Upper lobe of left lung (tissue), 6 donors: ENCODE measurements at regions not wholly inside any gene's neighbourhood (a gene's known extent, or its start where the extent isn't known, plus 50 kb on each side); places are given as distances from the start of the nearest gene placed in this dataset.

ENCODE experiments used
- ATAC-seq, 2 donors: fragments of 200-7000 bp; cut with Tn5 transposase; one replicate each; pipeline ENCODE4 v1.9.1; 2022; ENCODE audit warnings: mild to moderate bottlenecking in 2 of 2, moderate library complexity in 2 of 2; ENCODE audit not compliant: low FRiP score in 2 of 2
- DNase-seq, 2 donors: peaks; one replicate each; pipeline ENCODE4 v3.0.0-alpha.2; 2019 to 2020
- H3K27ac ChIP-seq, 4 donors: fragments of 200-600 bp; sonication (generic); one replicate each; pipeline ENCODE4 v1.5.1; 2016 to 2019
- H3K27me3 ChIP-seq, 4 donors: fragments of 200-600 bp; sonication (generic); one replicate each; pipeline ENCODE4 v1.5.1; 2017 to 2019
- H3K36me3 ChIP-seq, 4 donors: fragments of 200-600 bp; sonication (generic); one replicate each; pipeline ENCODE4 v1.5.1; 2016 to 2019
- H3K4me1 ChIP-seq, 4 donors: fragments of 200-600 bp; sonication (generic); one replicate each; pipeline ENCODE4 v1.5.1; 2018 to 2019
- H3K4me3 ChIP-seq, 4 donors: fragments of 200-600 bp; sonication (generic); one replicate each; pipeline ENCODE4 v1.5.1; 2017 to 2019; ENCODE audit warnings: mild to moderate bottlenecking in 2 of 4, moderate library complexity in 1 of 4
- H3K9me3 ChIP-seq, 4 donors: fragments of 200-600 bp; sonication (generic); one replicate each; pipeline ENCODE4 v1.5.1; 2018 to 2019
- EP300 ChIP-seq, 4 donors: sonication (generic); formaldehyde crosslinking; IDR thresholded peaks; one replicate each; pipeline ENCODE4 v1.5.1; 2017; ENCODE audit warnings: antibody characterized with exemption in 4 of 4, control low read depth in 2 of 4
- POLR2A ChIP-seq, 4 donors: fragments of 450-650 bp; IDR thresholded peaks; one replicate each; pipeline ENCODE4 v1.5.1; 2016 to 2017; ENCODE audit warnings: antibody characterized with exemption in 4 of 4, mild to moderate bottlenecking in 2 of 4
- POLR2AphosphoS5 ChIP-seq, 2 donors: sonication (generic); formaldehyde crosslinking; IDR thresholded peaks; one replicate each; pipeline ENCODE4 v1.5.1; 2017; ENCODE audit warnings: antibody characterized with exemption in 2 of 2
- WGBS, 2 donors: methylation state at CpG; one replicate each; pipeline ENCODE4 v1.1.5; 2017 to 2018; 5-methylcytosine and 5-hydroxymethylcytosine counted together
- TF ChIP-seq, protein P1 (sequence below), 6 experiments: fragments of 450-650 bp in 4 of 6; fragments of 200-600 bp in 2 of 6; sonication (generic) in 2 of 6; IDR thresholded peaks; one replicate each; pipeline ENCODE4 v1.5.1; 2016 to 2019; ENCODE audit warnings: antibody characterized with exemption in 6 of 6
- donor health status: DM: no; HTN: no; CAD: no; lungs with moderate emphysema.
- donor health status: DM: no; HTN: yes; CAD: no; lungs with severe emphysema.

DNA sequence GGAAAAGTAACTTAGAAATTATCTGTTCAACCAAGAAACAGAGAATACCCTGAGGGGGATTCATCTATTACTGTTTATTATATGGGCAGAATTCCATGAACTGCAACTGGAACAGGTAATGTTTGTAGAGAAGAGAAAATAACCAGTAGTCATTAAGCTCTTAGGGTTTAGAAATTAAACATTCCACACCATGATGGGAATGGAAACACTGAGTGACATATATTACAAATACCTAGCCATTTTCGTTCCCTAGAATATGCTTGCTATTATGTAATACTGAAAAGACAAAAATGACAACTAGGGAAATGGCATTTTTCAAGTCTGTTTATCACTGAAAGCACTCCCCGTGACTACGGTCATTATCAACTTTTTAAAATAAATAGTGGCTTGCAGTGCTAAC, 1007.4 kb downstream of the GATA3 start:
- 58 to 69% methylated on average over 3 of the region's 3 CpGs for WGBS, 2 donors
- TF ChIP-seq POLR2A (IDR thresholded peaks at IDR 0.05) = no peak
- TF ChIP-seq EP300 (IDR thresholded peaks at IDR 0.05) = no peak
- no peak for TF ChIP-seq POLR2AphosphoS5 (IDR thresholded peaks at IDR 0.05)
- TF ChIP-seq, protein P1, sequence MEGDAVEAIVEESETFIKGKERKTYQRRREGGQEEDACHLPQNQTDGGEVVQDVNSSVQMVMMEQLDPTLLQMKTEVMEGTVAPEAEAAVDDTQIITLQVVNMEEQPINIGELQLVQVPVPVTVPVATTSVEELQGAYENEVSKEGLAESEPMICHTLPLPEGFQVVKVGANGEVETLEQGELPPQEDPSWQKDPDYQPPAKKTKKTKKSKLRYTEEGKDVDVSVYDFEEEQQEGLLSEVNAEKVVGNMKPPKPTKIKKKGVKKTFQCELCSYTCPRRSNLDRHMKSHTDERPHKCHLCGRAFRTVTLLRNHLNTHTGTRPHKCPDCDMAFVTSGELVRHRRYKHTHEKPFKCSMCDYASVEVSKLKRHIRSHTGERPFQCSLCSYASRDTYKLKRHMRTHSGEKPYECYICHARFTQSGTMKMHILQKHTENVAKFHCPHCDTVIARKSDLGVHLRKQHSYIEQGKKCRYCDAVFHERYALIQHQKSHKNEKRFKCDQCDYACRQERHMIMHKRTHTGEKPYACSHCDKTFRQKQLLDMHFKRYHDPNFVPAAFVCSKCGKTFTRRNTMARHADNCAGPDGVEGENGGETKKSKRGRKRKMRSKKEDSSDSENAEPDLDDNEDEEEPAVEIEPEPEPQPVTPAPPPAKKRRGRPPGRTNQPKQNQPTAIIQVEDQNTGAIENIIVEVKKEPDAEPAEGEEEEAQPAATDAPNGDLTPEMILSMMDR (IDR thresholded peaks at IDR 0.05) = no peak
- Histone ChIP-seq H3K36me3 (no peaks in the 10 kb centered on the region), H3K4me3 (no peak overlapping the region), H3K9me3 (no peaks in the 10 kb centered on the region), H3K4me1 (no peaks in the 10 kb centered on the region), H3K27ac (no peak overlapping the region), H3K27me3 (no peaks in the 10 kb centered on the region)
- DNase-seq (no peak), ATAC-seq (no peak)

DNA sequence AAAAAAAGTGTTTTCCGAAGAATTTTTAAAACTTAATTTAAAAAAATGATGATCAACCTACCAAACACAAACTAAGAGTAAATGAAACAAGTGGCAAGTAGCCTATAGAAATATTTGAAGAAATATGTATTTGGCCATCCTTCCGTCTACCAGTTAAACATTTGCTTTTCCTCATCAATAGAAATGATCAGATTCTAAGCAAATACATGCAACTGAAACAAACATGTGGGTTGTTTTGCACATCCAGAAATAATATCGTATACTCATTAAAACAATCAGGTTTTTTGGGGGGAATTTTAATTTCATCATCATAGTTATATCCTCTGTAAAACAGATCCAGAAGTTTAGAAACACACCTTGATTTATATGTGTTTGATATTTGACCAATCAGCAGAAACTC, 1011.7 kb downstream of the GATA3 start:
- TF ChIP-seq, protein P1 (IDR thresholded peaks at IDR 0.05) = no peak
- TF ChIP-seq POLR2AphosphoS5 (IDR thresholded peaks at IDR 0.05) (no peak), EP300 (IDR thresholded peaks at IDR 0.05) (no peak), POLR2A (IDR thresholded peaks at IDR 0.05) (no peak)
- Histone ChIP-seq H3K9me3 (no peaks in the 10 kb centered on the region), H3K4me3 (no peak overlapping the region), H3K27ac (no peak overlapping the region), H3K27me3 (no peaks in the 10 kb centered on the region), H3K4me1 (no peaks in the 10 kb centered on the region), H3K36me3 (no peaks in the 10 kb centered on the region)
- ATAC-seq (no peak), DNase-seq (no peak)
- 90 to 91% methylated on average over 3 of the region's 3 CpGs for WGBS, 2 donors

DNA sequence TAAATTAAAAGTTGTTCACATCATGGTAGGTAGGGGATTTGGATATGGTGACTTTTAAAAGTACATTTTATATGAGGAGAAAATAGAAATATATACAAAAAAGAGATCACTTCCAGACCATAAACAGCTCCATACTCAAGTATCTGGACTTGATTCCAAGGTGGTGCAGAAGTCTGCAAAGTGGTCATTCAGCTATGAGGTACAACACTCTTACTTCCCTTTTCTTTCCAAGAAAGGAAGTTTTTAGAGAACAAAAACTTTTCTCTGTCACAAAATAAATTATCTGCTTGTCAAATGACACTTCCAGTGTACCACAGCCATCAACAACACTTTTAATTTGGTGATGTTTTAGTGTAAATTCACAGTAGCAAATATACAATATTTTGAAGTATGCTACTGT, 1013.5 kb downstream of the GATA3 start:
- Histone ChIP-seq H3K9me3 (no peaks in the 10 kb centered on the region), H3K27me3 (no peaks in the 10 kb centered on the region), H3K36me3 (no peaks in the 10 kb centered on the region), H3K27ac (no peak overlapping the region), H3K4me1 (no peaks in the 10 kb centered on the region), H3K4me3 (no peak overlapping the region)
- DNase-seq (no peak), ATAC-seq (no peak)
- TF ChIP-seq POLR2A (IDR thresholded peaks at IDR 0.05) (no peak), POLR2AphosphoS5 (IDR thresholded peaks at IDR 0.05) (no peak), EP300 (IDR thresholded peaks at IDR 0.05) (no peak)
- TF ChIP-seq, protein P1 (IDR thresholded peaks at IDR 0.05) = no peak

DNA sequence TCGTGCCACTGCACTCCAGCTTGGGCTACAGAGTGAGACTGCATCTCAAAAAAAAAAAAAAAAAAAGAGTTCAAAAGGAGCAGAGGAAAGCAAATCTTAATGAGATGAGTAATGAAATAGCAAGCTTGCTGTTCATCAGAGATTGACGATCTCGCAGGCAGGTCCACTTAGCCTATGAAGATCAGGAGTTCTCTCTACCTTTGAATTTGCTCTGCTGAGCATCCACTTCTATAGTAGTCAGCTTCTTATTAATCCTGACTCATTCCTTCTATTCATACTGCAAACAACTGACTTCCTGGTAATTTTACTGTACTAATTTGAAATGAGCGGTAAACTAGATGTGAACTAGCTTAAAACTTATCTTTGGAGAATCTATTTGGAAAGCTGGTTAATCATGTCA, 1014.6 kb downstream of the GATA3 start:
- no peaks in the 10 kb centered on the region for H3K36me3 ChIP-seq

DNA sequence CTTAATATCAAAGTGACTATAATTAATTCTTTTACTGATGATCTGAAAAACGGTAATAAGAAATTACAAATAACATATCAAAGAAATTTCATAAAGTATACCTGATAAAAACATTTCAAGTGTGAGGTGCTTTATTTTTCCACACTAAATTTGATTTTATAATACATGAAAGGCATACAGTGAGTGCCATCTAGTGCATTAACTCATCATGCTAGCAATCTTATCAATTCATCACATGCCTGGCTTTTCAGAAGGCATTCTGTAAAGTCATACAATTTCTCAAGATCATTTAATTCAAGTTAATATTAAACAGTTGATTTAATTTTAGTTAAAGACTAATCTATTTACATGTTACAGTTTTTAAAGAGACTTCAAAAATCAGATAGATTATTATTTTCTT, 1020.9 kb downstream of the GATA3 start:
- ATAC-seq = no peak
- Histone ChIP-seq H3K4me3 (no peak overlapping the region), H3K27me3 (no peaks in the 10 kb centered on the region), H3K36me3 (no peaks in the 10 kb centered on the region), H3K9me3 (no peaks in the 10 kb centered on the region), H3K27ac (no peak overlapping the region), H3K4me1 (no peaks in the 10 kb centered on the region)
- 74 to 89% methylated on average over 1 of the region's 1 CpG for WGBS, 2 donors
- no peak for TF ChIP-seq POLR2AphosphoS5 (IDR thresholded peaks at IDR 0.05)
- no peak for TF ChIP-seq EP300 (IDR thresholded peaks at IDR 0.05)
- TF ChIP-seq, protein P1 (IDR thresholded peaks at IDR 0.05) = no peak
- TF ChIP-seq POLR2A (IDR thresholded peaks at IDR 0.05) = no peak
- no peak for DNase-seq

More for the DNA sequence above, 1014.6 kb downstream of the GATA3 start:
- Histone ChIP-seq H3K27ac (no peak overlapping the region), H3K27me3 (no peaks in the 10 kb centered on the region), H3K4me3 (no peak overlapping the region), H3K9me3 (no peaks in the 10 kb centered on the region), H3K4me1 (no peaks in the 10 kb centered on the region)
- WGBS, 2 donors = 87 to 92% methylated on average over 4 of the region's 4 CpGs
- DNase-seq (no peak), ATAC-seq (no peak)
- TF ChIP-seq POLR2AphosphoS5 (IDR thresholded peaks at IDR 0.05) (no peak), EP300 (IDR thresholded peaks at IDR 0.05) (no peak), POLR2A (IDR thresholded peaks at IDR 0.05) (no peak)
- TF ChIP-seq, protein P1 (IDR thresholded peaks at IDR 0.05) = no peak
